ENCODE measurements at regions not wholly inside any gene's neighbourhood (a gene's known extent, or its start where the extent isn't known, plus 50 kb on each side); places are given as distances from the start of the nearest gene placed in this dataset.

- intact Hi-C loops (cut with micrococcal nuclease; ENCODE audit: unreplicated experiment) = no loop called here
- H2AFZ ChIP-seq (ENCODE audit: low read length) = no peak overlapping the region
- DNase-seq (ENCODE audit: low spot score) = no peak
These were observed 392.6 kb downstream of the FAT4 start for GRCh38 chr4:125707397-125707796.

More at GRCh38 chr4:125707397-125707796, 392.6 kb downstream of the FAT4 start:
- no peaks in the 10 kb centered on the region for H3K4me1 ChIP-seq (ENCODE audit: insufficient read depth, low read length)
- WGBS (ENCODE audit: low lambda C conversion rate) = 70% methylated on average over 15 of the region's 17 CpGs
- H3K9ac ChIP-seq (ENCODE audit: insufficient read depth, low read depth, low read length) = no peak overlapping the region
- ChIA-PET POLR2A (no interaction called here), CTCF (ENCODE audit: low intra/inter-chr PET ratio, low total read pairs) (no interaction called here)
- no peaks in the 10 kb centered on the region for H3K36me3 ChIP-seq (replicated peaks in 1 of 2; ENCODE audit: control insufficient read depth in 1 of 2, insufficient read depth in 2 of 2, low read length in 2 of 2)
- H4K20me1 ChIP-seq (ENCODE audit: insufficient read depth, low read length) = no peaks in the 10 kb centered on the region
- no peaks in the 10 kb centered on the region for H3K79me2 ChIP-seq (ENCODE audit: insufficient read depth, low read length)
- no peak overlapping the region for H3K27ac ChIP-seq (ENCODE audit: extremely low read length, insufficient read depth, low read length)
- FAIRE-seq (no peak), ATAC-seq (no peak)
- no peaks in the 10 kb centered on the region for H3K9me3 ChIP-seq (ENCODE audit: low read length)
- TF ChIP-seq MAFF (IDR thresholded peaks at IDR 0.05; ENCODE audit: low read depth, low read length) (no peak), ZNF530 (CRISPR knock-in tag; IDR thresholded peaks at IDR 0.05; ENCODE audit: low read depth) (no peak), ZNF33B (CRISPR knock-in tag; IDR thresholded peaks at IDR 0.05) (no peak), ZNF235 (CRISPR knock-in tag; IDR thresholded peaks at IDR 0.05; ENCODE audit: borderline replicate concordance) (no peak), CCAR2 (optimal IDR thresholded peaks at IDR 0.05; ENCODE audit: low read depth, low read length) (no peak), ZNF788 (CRISPR knock-in tag; IDR thresholded peaks at IDR 0.05; ENCODE audit: borderline replicate concordance) (no peak), ZNF839 (CRISPR knock-in tag; IDR thresholded peaks at IDR 0.05; ENCODE audit: borderline replicate concordance) (no peak), ATF4 (CRISPR knock-in tag; IDR thresholded peaks at IDR 0.05) (no peak), SCMH1 (CRISPR knock-in tag; IDR thresholded peaks at IDR 0.05; ENCODE audit: borderline replicate concordance) (no peak), RBAK (CRISPR knock-in tag; IDR thresholded peaks at IDR 0.05) (no peak), FOXK2 (IDR thresholded peaks at IDR 0.05) (no peak), TAF15 (IDR thresholded peaks at IDR 0.05; ENCODE audit: low read depth, low read length, poor library complexity, severe bottlenecking) (no peak), REXO4 (CRISPR knock-in tag; IDR thresholded peaks at IDR 0.05; ENCODE audit: borderline replicate concordance) (no peak), GLI4 (CRISPR knock-in tag; IDR thresholded peaks at IDR 0.05; ENCODE audit: borderline replicate concordance) (no peak)
- TF ChIP-seq, protein P1, sequence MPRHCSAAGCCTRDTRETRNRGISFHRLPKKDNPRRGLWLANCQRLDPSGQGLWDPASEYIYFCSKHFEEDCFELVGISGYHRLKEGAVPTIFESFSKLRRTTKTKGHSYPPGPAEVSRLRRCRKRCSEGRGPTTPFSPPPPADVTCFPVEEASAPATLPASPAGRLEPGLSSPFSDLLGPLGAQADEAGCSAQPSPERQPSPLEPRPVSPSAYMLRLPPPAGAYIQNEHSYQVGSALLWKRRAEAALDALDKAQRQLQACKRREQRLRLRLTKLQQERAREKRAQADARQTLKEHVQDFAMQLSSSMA (CRISPR knock-in tag; IDR thresholded peaks at IDR 0.05) = no peak
- no peaks in the 10 kb centered on the region for H3K27me3 ChIP-seq (ENCODE audit: control insufficient read depth in 1 of 2, insufficient read depth in 2 of 2, low read length in 2 of 2)
- no peak overlapping the region for H3K4me3 ChIP-seq (replicated peaks in 1 of 3; ENCODE audit: insufficient read depth in 1 of 3, low read depth in 2 of 3, low read length in 3 of 3)
- no peak overlapping the region for H3K4me2 ChIP-seq (ENCODE audit: low read depth, low read length)
- no TSS peak for BruUV-seq (replicated peaks)
- in situ Hi-C loops (cut with HindIII; ENCODE audit: extremely low pct_ligation_motif_present, low pct_unique_long_range_greater_than_20kb) = no loop called here
